22Rv1 (cell line): ENCODE measurements at regions not wholly inside any gene's neighbourhood (a gene's known extent, or its start where the extent isn't known, plus 50 kb on each side); places are given as distances from the start of the nearest gene placed in this dataset.

ENCODE experiments used
- CTCF ChIP-seq: fragments of 450-650 bp; IDR thresholded peaks from 2 replicates; pipeline ENCODE4 v1.5.1; 2017; ENCODE audit warnings: mild to moderate bottlenecking
- ZFX ChIP-seq: fragments of 450-650 bp; IDR thresholded peaks from 2 replicates; pipeline ENCODE4 v1.6.1; 2017; ENCODE audit warnings: antibody characterized with exemption, borderline replicate concordance

- TF ChIP-seq CTCF: no peak
- TF ChIP-seq ZFX: no peak
Measured at GRCh38 chr13:110826861-110827672, 87.8 kb downstream of the ANKRD10 start.
